SK-N-SH (cell line): ENCODE measurements at regions not wholly inside any gene's neighbourhood (a gene's known extent, or its start where the extent isn't known, plus 50 kb on each side); places are given as distances from the start of the nearest gene placed in this dataset.

Source experiments
- CTCF ChIP-seq: fragments of 200-600 bp; sonication (generic); IDR thresholded peaks from 2 replicates; pipeline ENCODE4 v1.6.1; 2017; ENCODE audit warnings: antibody characterized with exemption, mild to moderate bottlenecking, moderate library complexity
- EP300 ChIP-seq, 2 experiments: IDR thresholded peaks; 2 replicates each; pipeline versions ENCODE4 v1.4.0 to v1.6.1; 2012; ENCODE audit warnings: borderline replicate concordance in 1 of 2, low read depth in 1 of 2, low read length in 1 of 2
- FOXM1 ChIP-seq: IDR thresholded peaks from 2 replicates; pipeline ENCODE4 v1.4.0; 2012; ENCODE audit warnings: low read depth, mild to moderate bottlenecking
- NFIC ChIP-seq: IDR thresholded peaks from 2 replicates; pipeline ENCODE4 v1.4.0; 2012; ENCODE audit warnings: borderline replicate concordance
- REST ChIP-seq: IDR thresholded peaks from 2 replicates; pipeline ENCODE4 v1.6.1; 2012; ENCODE audit warnings: mild to moderate bottlenecking, low read depth, low read length, moderate library complexity
- TF ChIP-seq, protein P1 (sequence below): fragments of 150-350 bp; IDR thresholded peaks from 2 replicates; pipeline ENCODE4 v1.6.1; 2017; ENCODE audit warnings: antibody characterized with exemption, low read length, low read depth, borderline replicate concordance

DNA sequence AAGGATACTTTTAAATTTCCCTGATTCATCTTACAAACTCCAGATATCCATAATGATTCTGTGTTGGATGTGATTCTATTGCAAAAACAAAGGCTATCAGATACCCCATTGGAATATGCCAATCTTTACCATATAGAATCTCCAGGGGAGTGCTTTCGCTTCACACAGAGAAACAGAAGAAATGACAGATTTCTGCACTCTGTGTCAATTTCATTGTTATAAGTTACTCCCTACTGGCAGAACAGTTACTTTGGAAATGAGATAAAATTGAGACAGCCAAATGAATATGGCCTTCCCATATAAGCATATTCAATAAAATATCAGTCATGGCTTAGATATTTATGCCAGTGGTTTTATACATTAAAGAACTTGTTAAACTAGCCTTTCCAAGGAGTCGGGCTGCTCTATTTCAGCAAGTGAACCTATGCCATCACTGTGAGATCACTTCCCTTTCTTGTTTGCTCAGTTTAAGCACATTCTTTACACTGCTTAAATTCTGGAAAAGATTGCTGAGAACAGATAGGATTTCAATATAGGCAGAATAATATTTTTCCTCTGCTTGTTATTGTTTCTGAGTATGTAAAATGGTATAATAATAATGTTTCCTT is 127.5 kb upstream of the ANXA10 start:
- TF ChIP-seq, protein P1, sequence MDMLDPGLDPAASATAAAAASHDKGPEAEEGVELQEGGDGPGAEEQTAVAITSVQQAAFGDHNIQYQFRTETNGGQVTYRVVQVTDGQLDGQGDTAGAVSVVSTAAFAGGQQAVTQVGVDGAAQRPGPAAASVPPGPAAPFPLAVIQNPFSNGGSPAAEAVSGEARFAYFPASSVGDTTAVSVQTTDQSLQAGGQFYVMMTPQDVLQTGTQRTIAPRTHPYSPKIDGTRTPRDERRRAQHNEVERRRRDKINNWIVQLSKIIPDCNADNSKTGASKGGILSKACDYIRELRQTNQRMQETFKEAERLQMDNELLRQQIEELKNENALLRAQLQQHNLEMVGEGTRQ, result no peak
- TF ChIP-seq FOXM1, result no peak
- TF ChIP-seq CTCF, result no peak
- TF ChIP-seq EP300 (IDR thresholded peaks at IDR 0.05; ENCODE audit: borderline replicate concordance in 1 of 2, low read depth in 1 of 2, low read length in 1 of 2), result no peak
- TF ChIP-seq REST, result no peak
- TF ChIP-seq NFIC, result no peak
